H1 (cell line): ENCODE measurements at regions not wholly inside any gene's neighbourhood (a gene's known extent, or its start where the extent isn't known, plus 50 kb on each side); places are given as distances from the start of the nearest gene placed in this dataset.

Source experiments
- CBX5 ChIP-seq: fragments of 300-800, 300-1000 bp; sonication (generic); IDR thresholded peaks from 2 replicates; pipeline ENCODE4 v1.7.1; 2016; ENCODE audit warnings: antibody characterized with exemption, low read length, low read depth
- JUND ChIP-seq: IDR thresholded peaks from 2 replicates; pipeline ENCODE4 v1.6.1; 2011; ENCODE audit warnings: mild to moderate bottlenecking, improper control_type of control experiment, low read length
- SP2 ChIP-seq: IDR thresholded peaks from 2 replicates; pipeline ENCODE4 v1.6.1; 2012; ENCODE audit warnings: mild to moderate bottlenecking, low read length, inconsistent platforms
- TF ChIP-seq, protein P1 (sequence below): IDR thresholded peaks from 2 replicates; pipeline ENCODE4 v1.6.1; 2012; ENCODE audit warnings: low read length, inconsistent platforms

GRCh38 chr9:135394699-135395645 is 84.6 kb upstream of the PPP1R26 start (continued):
- TF ChIP-seq, protein P1, sequence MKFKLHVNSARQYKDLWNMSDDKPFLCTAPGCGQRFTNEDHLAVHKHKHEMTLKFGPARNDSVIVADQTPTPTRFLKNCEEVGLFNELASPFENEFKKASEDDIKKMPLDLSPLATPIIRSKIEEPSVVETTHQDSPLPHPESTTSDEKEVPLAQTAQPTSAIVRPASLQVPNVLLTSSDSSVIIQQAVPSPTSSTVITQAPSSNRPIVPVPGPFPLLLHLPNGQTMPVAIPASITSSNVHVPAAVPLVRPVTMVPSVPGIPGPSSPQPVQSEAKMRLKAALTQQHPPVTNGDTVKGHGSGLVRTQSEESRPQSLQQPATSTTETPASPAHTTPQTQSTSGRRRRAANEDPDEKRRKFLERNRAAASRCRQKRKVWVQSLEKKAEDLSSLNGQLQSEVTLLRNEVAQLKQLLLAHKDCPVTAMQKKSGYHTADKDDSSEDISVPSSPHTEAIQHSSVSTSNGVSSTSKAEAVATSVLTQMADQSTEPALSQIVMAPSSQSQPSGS: no peak
- TF ChIP-seq SP2 (no peak), CBX5 (no peak), JUND (no peak)
